Muscle layer of duodenum (tissue), 2 donors: ENCODE measurements at regions not wholly inside any gene's neighbourhood (a gene's known extent, or its start where the extent isn't known, plus 50 kb on each side); places are given as distances from the start of the nearest gene placed in this dataset.

ENCODE experiments used
- H3K27ac ChIP-seq: one replicate; pipeline ENCODE4 v1.7.0; 2013; ENCODE audit warnings: mild to moderate bottlenecking, low read length
- H3K27me3 ChIP-seq: one replicate; pipeline ENCODE4 v1.7.0; 2013; ENCODE audit warnings: low read depth, mild to moderate bottlenecking, control low read depth, low read length
- H3K36me3 ChIP-seq, 2 donors: one replicate each; pipeline ENCODE4 v1.7.0; 2013; ENCODE audit warnings: low read length in 2 of 2, control low read depth in 1 of 2, mild to moderate bottlenecking in 1 of 2; ENCODE audit not compliant: insufficient read depth in 2 of 2, control insufficient read depth in 1 of 2
- H3K4me1 ChIP-seq, 2 donors: one replicate each; pipeline ENCODE4 v1.7.0; 2013; ENCODE audit warnings: low read length in 2 of 2, mild to moderate bottlenecking in 2 of 2, control low read depth in 1 of 2, moderate library complexity in 1 of 2; ENCODE audit not compliant: insufficient read depth in 2 of 2, control insufficient read depth in 1 of 2
- H3K4me3 ChIP-seq, 2 donors: one replicate each; pipeline ENCODE4 v1.7.0; 2013; ENCODE audit warnings: low read length in 2 of 2, low read depth in 1 of 2, mild to moderate bottlenecking in 1 of 2
- H3K9me3 ChIP-seq, 2 donors: one replicate each; pipeline ENCODE4 v1.7.0; 2013; ENCODE audit warnings: low read length in 2 of 2, control low read depth in 1 of 2, mild to moderate bottlenecking in 1 of 2; ENCODE audit not compliant: control insufficient read depth in 1 of 2
- donor health status: healthy.

DNA sequence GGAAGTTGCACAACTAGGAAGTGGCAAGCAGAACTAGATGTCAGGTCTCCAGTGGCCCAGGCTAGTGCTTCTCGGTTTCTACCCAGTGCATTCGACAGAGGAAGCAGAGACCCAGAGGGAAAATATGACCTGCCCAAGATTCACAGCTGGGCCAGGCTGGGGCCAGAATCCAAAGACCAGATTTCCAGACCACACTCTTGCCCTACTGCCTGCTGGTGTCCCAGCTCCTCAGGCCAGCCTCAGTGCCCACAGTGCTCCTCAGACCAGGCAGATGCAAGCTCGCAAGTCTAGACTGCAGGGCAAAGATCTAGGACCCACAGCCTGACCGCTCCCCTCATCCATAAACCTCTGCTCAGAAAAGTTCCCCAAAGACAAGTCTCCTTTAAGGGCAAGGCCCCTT is 262.6 kb downstream of the BUD13 start:
- Histone ChIP-seq H3K27me3 (no peaks in the 10 kb centered on the region), H3K4me1 (no peaks in the 10 kb centered on the region), H3K9me3 (no peaks in the 10 kb centered on the region), H3K4me3 (no peak overlapping the region), H3K36me3 (no peaks in the 10 kb centered on the region), H3K27ac (no peak overlapping the region)

DNA sequence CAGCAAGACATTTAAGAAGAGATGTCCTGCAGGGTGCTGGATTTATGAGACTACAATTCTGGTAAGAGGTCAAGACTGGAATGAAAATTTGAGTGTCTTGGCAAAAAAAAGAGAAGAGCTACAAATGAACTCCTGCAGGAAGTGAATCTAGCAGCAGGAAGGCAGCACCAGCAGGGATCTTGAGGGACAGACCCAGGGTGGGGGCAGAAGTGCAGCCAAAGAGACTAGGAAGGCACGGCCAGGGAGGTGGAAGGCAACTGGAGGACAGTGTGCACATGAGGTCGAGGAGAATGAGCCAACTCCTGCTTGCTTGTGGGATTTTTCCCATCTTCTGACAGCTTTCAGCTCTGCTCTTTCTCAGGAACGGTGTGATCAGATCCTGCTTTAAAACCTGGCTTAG is 263.2 kb downstream of the BUD13 start:
- Histone ChIP-seq H3K36me3 (no peaks in the 10 kb centered on the region), H3K9me3 (no peaks in the 10 kb centered on the region), H3K4me1 (no peaks in the 10 kb centered on the region), H3K27me3 (no peaks in the 10 kb centered on the region), H3K27ac (no peak overlapping the region), H3K4me3 (no peak overlapping the region)

DNA sequence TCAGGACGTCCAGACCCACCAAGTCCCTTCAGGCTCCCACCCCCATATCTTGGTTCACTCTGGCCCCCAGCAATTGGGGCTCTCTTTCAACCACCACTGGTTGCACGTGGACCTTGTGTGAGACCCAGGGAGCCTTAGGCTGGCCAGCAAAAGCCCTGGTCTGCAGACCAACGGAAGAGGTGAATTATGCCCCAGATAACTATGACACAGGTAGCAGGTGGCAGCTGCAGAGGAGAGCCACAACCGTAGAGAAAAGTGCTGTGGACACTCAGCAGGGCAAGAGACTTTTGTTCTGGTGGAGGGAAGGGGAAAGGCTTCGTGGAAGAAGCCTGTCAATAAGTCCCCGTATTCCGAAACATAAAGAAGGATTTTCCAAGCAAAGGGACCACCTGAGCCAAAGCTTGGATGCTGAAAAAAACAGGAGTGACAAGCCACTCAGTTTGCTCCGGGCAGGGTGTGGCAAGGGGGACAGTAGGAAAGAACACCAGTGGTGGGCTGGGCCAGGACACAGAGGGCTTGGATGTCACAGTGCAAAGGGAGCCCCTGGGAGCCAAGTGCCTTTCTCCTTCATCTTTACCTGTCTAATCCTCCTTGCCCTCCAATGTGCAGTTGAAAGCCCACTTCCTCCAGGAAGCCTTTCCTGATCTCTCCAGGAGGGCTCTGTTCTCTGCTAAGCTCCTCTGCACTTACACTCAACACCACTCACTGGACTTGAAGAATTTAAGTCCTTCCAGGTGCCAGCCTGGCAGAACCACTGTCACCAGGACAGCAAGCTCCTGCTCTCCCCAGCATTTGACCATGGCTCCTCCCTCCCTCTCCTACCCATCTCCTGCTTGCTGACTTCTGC is 264.7 kb downstream of the BUD13 start:
- H3K27me3 ChIP-seq: no peaks in the 10 kb centered on the region
- no peaks in the 10 kb centered on the region for H3K4me1 ChIP-seq
- no peak overlapping the region for H3K4me3 ChIP-seq
- H3K36me3 ChIP-seq: no peaks in the 10 kb centered on the region
- H3K27ac ChIP-seq: no peak overlapping the region
- H3K9me3 ChIP-seq: no peaks in the 10 kb centered on the region

DNA sequence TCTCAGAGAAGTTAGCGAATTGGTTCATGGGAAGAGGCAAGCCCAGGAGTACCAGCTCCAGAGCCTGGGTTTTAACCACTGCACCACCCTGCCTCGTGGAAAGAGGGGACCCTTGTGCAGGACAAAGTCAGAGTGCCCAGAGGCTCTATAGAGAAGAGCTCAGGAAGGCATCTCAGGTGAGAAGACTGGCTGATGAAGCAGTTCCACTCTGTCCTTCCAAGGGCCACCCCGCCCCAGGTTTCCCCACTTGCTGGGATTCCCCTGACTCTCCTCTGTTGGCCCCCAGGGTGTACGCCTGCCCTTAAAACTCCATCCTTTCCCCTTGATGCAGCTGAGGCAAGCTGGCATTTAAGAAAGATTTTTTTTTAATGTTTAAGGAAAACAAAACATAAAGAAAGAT is 265.8 kb downstream of the BUD13 start:
- no peaks in the 10 kb centered on the region for H3K36me3 ChIP-seq
- H3K27ac ChIP-seq: no peak overlapping the region
- no peaks in the 10 kb centered on the region for H3K9me3 ChIP-seq
- H3K4me3 ChIP-seq: no peak overlapping the region
- no peaks in the 10 kb centered on the region for H3K4me1 ChIP-seq
- H3K27me3 ChIP-seq: no peaks in the 10 kb centered on the region

- no peaks in the 10 kb centered on the region for H3K27me3 ChIP-seq
- no peaks in the 10 kb centered on the region for H3K9me3 ChIP-seq
- no peaks in the 10 kb centered on the region for H3K36me3 ChIP-seq
- H3K4me1 ChIP-seq: no peaks in the 10 kb centered on the region
- H3K27ac ChIP-seq: no peak overlapping the region
- no peak overlapping the region for H3K4me3 ChIP-seq
Measured at GRCh38 chr11:116506263-116506825, 266.4 kb downstream of the BUD13 start.

- H3K4me3 ChIP-seq: no peak overlapping the region
- H3K9me3 ChIP-seq: no peaks in the 10 kb centered on the region
- H3K27ac ChIP-seq: no peak overlapping the region
- H3K27me3 ChIP-seq: no peaks in the 10 kb centered on the region
- H3K36me3 ChIP-seq: no peaks in the 10 kb centered on the region
- peaks cover 0 to 5% of the 10 kb centered on the region in 2 donors for H3K4me1 ChIP-seq
Measured at GRCh38 chr11:116505298-116506262, 267.2 kb downstream of the BUD13 start.

DNA sequence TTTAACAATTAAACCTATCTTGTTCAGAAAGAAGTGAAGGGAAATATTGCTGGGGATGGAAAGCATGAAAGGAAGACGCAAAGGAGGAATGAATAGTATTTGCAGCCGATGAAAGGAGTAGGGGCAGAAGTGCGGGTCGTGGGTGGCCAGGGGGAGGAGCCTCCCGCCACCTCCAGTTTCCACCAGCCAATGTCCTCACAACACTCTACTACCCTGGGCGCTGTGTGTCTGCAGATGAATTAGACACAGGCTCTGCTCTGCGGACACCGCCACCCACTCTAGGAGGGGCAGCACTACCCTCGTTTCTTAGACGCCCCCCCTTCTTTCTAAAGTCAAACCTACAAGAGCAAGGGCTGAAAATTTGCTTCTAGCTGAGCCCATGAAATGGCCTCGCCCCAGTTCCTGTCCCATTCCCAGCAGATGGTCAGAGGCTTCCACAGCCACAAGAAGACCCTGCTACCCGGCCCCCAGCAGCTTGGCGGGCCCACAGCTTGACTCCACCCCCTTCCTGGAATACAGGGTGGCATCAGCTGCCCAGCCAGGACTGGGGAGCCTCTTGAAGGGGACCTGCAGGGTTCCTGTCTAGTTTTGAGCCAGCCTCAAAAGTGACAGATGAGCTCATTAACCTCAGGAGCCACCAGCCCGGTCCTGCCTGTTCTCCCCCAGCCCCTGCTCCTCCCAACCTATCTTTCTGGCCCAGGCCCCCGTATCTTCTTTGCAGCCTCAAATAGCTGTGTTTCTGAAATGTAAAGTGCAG is 268.1 kb downstream of the BUD13 start:
- H3K4me3 ChIP-seq: no peak overlapping the region
- H3K27me3 ChIP-seq: peaks cover 5% of the 10 kb centered on the region
- peaks cover 0 to 14% of the 10 kb centered on the region in 2 donors for H3K4me1 ChIP-seq
- H3K36me3 ChIP-seq: no peaks in the 10 kb centered on the region
- H3K9me3 ChIP-seq: no peaks in the 10 kb centered on the region
- H3K27ac ChIP-seq: no peak overlapping the region

DNA sequence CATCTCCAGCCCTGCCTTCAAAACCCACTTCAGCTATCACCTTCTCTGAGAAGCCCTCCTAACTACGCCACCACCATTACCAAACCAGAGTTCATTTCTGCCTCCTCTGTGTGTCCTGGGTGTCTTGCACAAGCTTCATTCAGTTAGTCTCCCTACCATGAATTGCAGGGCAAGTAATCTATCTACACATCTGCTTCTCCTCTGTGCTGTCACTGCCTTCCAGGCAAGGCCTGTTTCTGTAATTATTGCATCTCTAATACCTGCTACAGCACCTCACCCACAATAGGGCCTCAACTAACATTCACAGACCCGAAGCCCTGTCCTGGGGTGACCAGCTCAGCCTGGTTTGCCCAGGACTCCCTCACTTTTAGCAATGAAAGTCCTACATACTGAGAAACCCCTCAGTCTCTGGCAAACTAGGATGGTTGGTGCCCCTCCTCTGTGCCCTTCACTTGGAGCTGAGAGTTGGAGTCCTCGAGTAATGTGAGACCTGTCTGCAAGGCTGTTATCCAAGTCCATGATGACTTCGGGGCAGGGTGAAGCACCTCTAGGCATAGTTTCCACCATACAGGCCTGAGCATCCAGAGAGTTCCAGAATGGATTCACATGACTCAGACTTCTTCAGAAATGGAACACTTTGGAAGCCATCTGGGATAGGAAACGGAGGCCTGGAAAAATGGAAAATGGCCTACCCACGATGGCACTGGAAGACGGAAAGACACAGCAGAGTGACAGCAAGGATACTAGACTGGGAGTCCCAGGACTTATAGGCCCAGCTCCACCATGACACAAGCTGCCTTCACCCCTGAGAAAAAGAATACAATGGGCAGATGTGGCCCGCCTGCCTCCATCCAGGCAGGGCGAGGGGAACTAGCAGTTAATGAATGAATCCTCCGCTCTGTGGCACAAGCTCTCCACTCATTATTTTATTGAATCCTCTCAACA is 269.3 kb downstream of the BUD13 start:
- peaks cover 0 to 18% of the 10 kb centered on the region in 2 donors for H3K4me1 ChIP-seq
- H3K27me3 ChIP-seq: peaks cover 6% of the 10 kb centered on the region

GRCh38 chr11:116502641-116503061 is 270.1 kb downstream of the BUD13 start:
- H3K9me3 ChIP-seq: no peaks in the 10 kb centered on the region
- H3K27ac ChIP-seq: no peak overlapping the region
- H3K27me3 ChIP-seq: peaks cover 6% of the 10 kb centered on the region
- H3K4me1 ChIP-seq: peaks cover 0 to 18% of the 10 kb centered on the region in 2 donors
- H3K4me3 ChIP-seq: no peak overlapping the region
- no peaks in the 10 kb centered on the region for H3K36me3 ChIP-seq

More for the DNA sequence above, 269.3 kb downstream of the BUD13 start:
- no peaks in the 10 kb centered on the region for H3K36me3 ChIP-seq
- no peak overlapping the region for H3K27ac ChIP-seq
- no peak overlapping the region for H3K4me3 ChIP-seq
- no peaks in the 10 kb centered on the region for H3K9me3 ChIP-seq

DNA sequence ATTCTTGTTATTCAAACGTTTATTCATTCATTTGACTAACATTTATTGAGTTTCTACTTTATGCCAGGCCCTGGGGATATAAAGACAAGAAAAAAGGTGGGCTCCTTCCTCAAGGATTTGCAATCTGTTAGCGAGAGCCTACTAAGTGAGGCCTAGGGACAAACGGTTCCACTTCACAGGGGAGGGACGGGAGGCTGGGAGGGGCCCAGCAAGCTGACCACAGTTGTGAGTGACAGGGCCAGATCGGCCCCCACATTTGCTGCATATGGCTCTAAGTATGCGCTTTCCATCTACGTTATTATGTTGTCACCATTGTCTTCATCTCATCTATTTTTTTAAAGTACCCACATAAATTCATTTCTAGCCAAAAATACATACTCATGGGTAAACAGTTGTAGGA is 271.1 kb downstream of the BUD13 start:
- Histone ChIP-seq H3K36me3 (no peaks in the 10 kb centered on the region), H3K27me3 (peaks cover 6% of the 10 kb centered on the region), H3K4me3 (no peak overlapping the region), H3K9me3 (no peaks in the 10 kb centered on the region), H3K4me1 (peaks cover 0 to 18% of the 10 kb centered on the region in 2 donors), H3K27ac (no peak overlapping the region)
